ENCODE measurements at regions not wholly inside any gene's neighbourhood (a gene's known extent, or its start where the extent isn't known, plus 50 kb on each side); places are given as distances from the start of the nearest gene placed in this dataset.
A peak's percentile ranks its signal among the peaks of the same experiment; 100 is the strongest.

DNA sequence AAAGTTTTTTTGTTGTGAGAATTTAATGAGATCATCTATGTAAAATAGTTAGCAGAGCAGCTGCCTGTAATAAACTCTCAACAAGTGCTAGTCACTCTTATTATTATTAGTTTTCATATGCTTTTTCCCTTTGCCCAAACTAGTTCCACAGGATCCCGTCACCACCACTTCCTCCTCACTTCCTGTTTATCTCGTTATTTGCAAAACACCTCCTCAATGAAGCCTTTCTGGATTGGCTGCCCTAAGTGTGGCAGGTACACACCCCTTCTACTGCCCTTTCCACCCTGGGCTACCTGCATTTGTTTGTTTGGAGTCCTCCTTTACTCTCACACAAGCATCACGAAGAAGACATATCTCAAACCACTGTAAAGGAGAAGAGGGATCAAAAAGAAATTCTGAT lies 54.4 kb upstream of the KLF3 start:
- no peak overlapping the region for H3K27ac ChIP-seq (replicated peaks)
- TF ChIP-seq SPI1 (IDR thresholded peaks at IDR 0.05; ENCODE audit: borderline replicate concordance, low read depth) (peak; percentile 58), GABPA (IDR thresholded peaks at IDR 0.05; ENCODE audit: low read depth) (no peak)
- DNase-seq (ENCODE audit: low read depth in 1 of 2, low spot score in 1 of 2): no peak

DNA sequence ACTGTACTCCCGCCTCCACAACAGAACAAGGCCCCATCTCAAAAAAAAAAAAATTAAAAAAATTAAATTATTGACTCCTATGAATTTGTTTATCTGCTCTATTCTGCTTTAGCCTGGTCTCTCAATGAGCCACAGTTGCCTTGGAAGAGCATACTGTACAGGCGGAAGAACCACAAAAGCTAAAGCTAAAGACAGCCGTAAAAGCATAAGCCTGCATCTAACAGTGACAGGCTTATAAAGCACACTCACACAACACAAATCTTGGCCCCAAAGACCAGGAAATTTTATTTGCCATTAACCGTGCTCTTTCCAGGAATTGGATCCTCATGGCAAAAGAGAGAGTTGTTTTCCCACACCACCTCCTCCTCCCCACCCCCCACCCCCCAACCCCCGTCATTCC lies 53.5 kb upstream of the KLF3 start:
- TF ChIP-seq, protein P1, sequence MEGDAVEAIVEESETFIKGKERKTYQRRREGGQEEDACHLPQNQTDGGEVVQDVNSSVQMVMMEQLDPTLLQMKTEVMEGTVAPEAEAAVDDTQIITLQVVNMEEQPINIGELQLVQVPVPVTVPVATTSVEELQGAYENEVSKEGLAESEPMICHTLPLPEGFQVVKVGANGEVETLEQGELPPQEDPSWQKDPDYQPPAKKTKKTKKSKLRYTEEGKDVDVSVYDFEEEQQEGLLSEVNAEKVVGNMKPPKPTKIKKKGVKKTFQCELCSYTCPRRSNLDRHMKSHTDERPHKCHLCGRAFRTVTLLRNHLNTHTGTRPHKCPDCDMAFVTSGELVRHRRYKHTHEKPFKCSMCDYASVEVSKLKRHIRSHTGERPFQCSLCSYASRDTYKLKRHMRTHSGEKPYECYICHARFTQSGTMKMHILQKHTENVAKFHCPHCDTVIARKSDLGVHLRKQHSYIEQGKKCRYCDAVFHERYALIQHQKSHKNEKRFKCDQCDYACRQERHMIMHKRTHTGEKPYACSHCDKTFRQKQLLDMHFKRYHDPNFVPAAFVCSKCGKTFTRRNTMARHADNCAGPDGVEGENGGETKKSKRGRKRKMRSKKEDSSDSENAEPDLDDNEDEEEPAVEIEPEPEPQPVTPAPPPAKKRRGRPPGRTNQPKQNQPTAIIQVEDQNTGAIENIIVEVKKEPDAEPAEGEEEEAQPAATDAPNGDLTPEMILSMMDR (IDR thresholded peaks at IDR 0.05; ENCODE audit: insufficient read depth, low read length): no peak
- TF ChIP-seq POLR2AphosphoS5 (IDR thresholded peaks at IDR 0.05; ENCODE audit: low read depth) (no peak), SPI1 (IDR thresholded peaks at IDR 0.05; ENCODE audit: borderline replicate concordance, low read depth) (no peak), GABPA (IDR thresholded peaks at IDR 0.05; ENCODE audit: low read depth) (no peak)
- TF ChIP-seq, protein P2, sequence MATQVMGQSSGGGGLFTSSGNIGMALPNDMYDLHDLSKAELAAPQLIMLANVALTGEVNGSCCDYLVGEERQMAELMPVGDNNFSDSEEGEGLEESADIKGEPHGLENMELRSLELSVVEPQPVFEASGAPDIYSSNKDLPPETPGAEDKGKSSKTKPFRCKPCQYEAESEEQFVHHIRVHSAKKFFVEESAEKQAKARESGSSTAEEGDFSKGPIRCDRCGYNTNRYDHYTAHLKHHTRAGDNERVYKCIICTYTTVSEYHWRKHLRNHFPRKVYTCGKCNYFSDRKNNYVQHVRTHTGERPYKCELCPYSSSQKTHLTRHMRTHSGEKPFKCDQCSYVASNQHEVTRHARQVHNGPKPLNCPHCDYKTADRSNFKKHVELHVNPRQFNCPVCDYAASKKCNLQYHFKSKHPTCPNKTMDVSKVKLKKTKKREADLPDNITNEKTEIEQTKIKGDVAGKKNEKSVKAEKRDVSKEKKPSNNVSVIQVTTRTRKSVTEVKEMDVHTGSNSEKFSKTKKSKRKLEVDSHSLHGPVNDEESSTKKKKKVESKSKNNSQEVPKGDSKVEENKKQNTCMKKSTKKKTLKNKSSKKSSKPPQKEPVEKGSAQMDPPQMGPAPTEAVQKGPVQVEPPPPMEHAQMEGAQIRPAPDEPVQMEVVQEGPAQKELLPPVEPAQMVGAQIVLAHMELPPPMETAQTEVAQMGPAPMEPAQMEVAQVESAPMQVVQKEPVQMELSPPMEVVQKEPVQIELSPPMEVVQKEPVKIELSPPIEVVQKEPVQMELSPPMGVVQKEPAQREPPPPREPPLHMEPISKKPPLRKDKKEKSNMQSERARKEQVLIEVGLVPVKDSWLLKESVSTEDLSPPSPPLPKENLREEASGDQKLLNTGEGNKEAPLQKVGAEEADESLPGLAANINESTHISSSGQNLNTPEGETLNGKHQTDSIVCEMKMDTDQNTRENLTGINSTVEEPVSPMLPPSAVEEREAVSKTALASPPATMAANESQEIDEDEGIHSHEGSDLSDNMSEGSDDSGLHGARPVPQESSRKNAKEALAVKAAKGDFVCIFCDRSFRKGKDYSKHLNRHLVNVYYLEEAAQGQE (IDR thresholded peaks at IDR 0.05; ENCODE audit: insufficient replicate concordance, low read depth): no peak
- DNase-seq (ENCODE audit: low read depth in 1 of 2, low spot score in 1 of 2): no peak
- no peaks in the 10 kb centered on the region for H3K27me3 ChIP-seq (ENCODE audit: insufficient read depth, poor library complexity, severe bottlenecking)
- H3K27ac ChIP-seq (replicated peaks): no peak overlapping the region
- H3K4me3 ChIP-seq (replicated peaks; ENCODE audit: insufficient read depth, low read length): no peak overlapping the region

More for the DNA sequence above, 54.4 kb upstream of the KLF3 start:
- no peak overlapping the region for H3K4me3 ChIP-seq (replicated peaks; ENCODE audit: insufficient read depth, low read length)
- no peaks in the 10 kb centered on the region for H3K27me3 ChIP-seq (ENCODE audit: insufficient read depth, poor library complexity, severe bottlenecking)

DNA sequence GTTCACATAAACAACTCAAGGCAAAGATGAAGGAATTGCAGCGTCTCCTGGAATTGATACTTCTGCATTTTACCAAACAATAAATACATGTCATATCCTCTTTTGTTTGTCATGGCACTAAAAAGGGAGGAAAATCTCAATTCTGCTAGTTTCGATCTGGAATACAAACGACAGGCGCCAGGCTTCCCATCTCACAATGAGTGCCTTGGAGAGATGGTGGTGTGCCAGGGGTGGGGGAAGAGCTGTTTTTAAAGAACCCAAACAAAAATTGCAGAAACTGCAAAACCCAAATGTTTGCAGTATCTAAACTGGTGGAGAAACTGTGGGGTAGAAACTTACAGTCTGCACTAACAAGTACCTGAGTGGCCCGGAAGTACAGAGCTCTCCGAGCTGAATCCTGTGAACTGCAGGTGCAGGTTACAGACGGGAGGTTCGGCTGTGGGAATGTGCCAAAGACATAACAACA lies 53.0 kb upstream of the KLF3 start:
- Histone ChIP-seq H3K27ac (replicated peaks) (no peak overlapping the region), H3K27me3 (ENCODE audit: insufficient read depth, poor library complexity, severe bottlenecking) (no peaks in the 10 kb centered on the region), H3K4me3 (replicated peaks; ENCODE audit: insufficient read depth, low read length) (no peak overlapping the region)
- DNase-seq (ENCODE audit: low read depth in 1 of 2, low spot score in 1 of 2): no peak
- TF ChIP-seq, protein P1 (IDR thresholded peaks at IDR 0.05; ENCODE audit: insufficient read depth, low read length): no peak
- no peak for TF ChIP-seq POLR2AphosphoS5 (IDR thresholded peaks at IDR 0.05; ENCODE audit: low read depth)
- no peak for TF ChIP-seq SPI1 (IDR thresholded peaks at IDR 0.05; ENCODE audit: borderline replicate concordance, low read depth)
- TF ChIP-seq, protein P2 (IDR thresholded peaks at IDR 0.05; ENCODE audit: insufficient replicate concordance, low read depth): no peak
- no peak for TF ChIP-seq GABPA (IDR thresholded peaks at IDR 0.05; ENCODE audit: low read depth)

DNA sequence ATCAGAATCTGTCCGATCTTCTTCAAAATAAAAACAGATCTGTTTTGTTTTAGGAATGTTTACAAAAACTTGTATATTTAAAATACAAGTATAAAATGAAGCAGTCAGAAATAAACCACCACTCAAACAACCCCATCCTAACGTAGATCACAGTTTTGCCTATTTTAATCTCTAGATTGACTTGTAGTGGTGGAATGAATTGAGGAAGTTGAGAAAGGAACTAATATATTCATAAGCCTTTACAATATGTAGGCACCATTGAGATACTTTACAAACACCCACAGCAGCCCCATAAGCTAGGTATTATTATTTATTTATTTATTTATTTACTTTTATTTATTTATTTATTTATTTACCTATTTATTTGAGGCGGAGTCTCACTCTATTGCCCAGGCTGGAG lies 52.3 kb upstream of the KLF3 start:
- Histone ChIP-seq H3K27me3 (ENCODE audit: insufficient read depth, poor library complexity, severe bottlenecking) (no peaks in the 10 kb centered on the region), H3K4me3 (replicated peaks; ENCODE audit: insufficient read depth, low read length) (no peak overlapping the region), H3K27ac (replicated peaks) (no peak overlapping the region)
- no peak for DNase-seq (ENCODE audit: low read depth in 1 of 2, low spot score in 1 of 2)
- TF ChIP-seq SPI1 (IDR thresholded peaks at IDR 0.05; ENCODE audit: borderline replicate concordance, low read depth) (0 out of 2 replicates have a peak, but pooled peaks have one; percentile 9), POLR2AphosphoS5 (IDR thresholded peaks at IDR 0.05; ENCODE audit: low read depth) (no peak)

Measured in HL-60 (cell line).